DOHH2 (cell line): ENCODE measurements at regions not wholly inside any gene's neighbourhood (a gene's known extent, or its start where the extent isn't known, plus 50 kb on each side); places are given as distances from the start of the nearest gene placed in this dataset.

Experiments
- CTCF ChIP-seq: fragments of 200-600 bp; sonication (generic); IDR thresholded peaks from one replicate; pipeline ENCODE4 v1.5.1; 2014; ENCODE audit warnings: antibody characterized with exemption, mild to moderate bottlenecking, low read depth, low read length; ENCODE audit not compliant: poor library complexity, severe bottlenecking
- EZH2phosphoT487 ChIP-seq: fragments of 200-600 bp; sonication (generic); IDR thresholded peaks from 2 replicates; pipeline ENCODE4 v1.6.1; 2017; ENCODE audit warnings: borderline replicate concordance, mild to moderate bottlenecking, antibody characterized with exemption, low read length, moderate library complexity, mixed read lengths

DNA sequence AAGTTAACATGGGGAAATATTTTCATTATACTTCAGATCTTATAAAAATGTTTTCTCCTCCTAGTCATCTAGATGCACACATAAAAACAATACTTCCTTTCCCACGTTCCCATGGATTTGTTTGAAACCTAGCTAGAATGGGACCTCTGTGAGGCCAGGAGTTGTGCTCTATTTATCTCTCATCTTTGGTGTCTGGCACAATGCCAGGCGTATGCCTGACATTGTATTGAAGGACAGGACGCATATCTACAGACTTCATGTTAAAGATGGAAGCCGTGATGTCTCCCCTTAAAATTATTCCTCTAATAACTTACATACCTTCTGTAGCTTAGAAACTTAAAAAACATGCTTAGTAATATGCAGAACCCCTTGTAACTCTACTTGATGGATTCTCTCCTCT, 394.5 kb upstream of the FAT1 start:
- TF ChIP-seq CTCF (no peak), EZH2phosphoT487 (no peak)
